HG03439 (cell line): ENCODE measurements at regions not wholly inside any gene's neighbourhood (a gene's known extent, or its start where the extent isn't known, plus 50 kb on each side); places are given as distances from the start of the nearest gene placed in this dataset.
"Not testable (repeated sequence)": the region's sequence is repeated elsewhere in the genome, so short reads cannot be mapped to it uniquely, and the experiment has no call there.

Source experiments
- ATAC-seq: cut with Tn5 transposase; IDR thresholded peaks from one replicate; pipeline ENCODE4 v1.9.1; 2021; ENCODE audit warnings: mild to moderate bottlenecking, moderate library complexity; ENCODE audit not compliant: unreplicated experiment

GRCh38 chr2:144131042-144131441 lies 388.9 kb downstream of the ZEB2 start:
- no peak for ATAC-seq

- no peak for ATAC-seq
These were observed 389.4 kb downstream of the ZEB2 start for GRCh38 chr2:144130551-144130950.

GRCh38 chr2:144128130-144128746 lies 391.7 kb downstream of the ZEB2 start:
- ATAC-seq: no peak

- ATAC-seq: no peak
These were observed 392.2 kb downstream of the ZEB2 start for GRCh38 chr2:144127693-144128092.

- ATAC-seq: no peak
These were observed 393.6 kb downstream of the ZEB2 start for GRCh38 chr2:144126302-144126701.

- ATAC-seq: no peak
These were observed 394.2 kb downstream of the ZEB2 start for GRCh38 chr2:144125751-144126150.

- no peak for ATAC-seq
These were observed 395.0 kb downstream of the ZEB2 start for GRCh38 chr2:144124882-144125281.

GRCh38 chr2:144120487-144120886 lies 399.4 kb downstream of the ZEB2 start:
- ATAC-seq: no peak

- no peak for ATAC-seq
These were observed 402.8 kb downstream of the ZEB2 start for GRCh38 chr2:144117086-144117485.

- ATAC-seq: no peak
These were observed 404.1 kb downstream of the ZEB2 start for GRCh38 chr2:144115739-144116291.

GRCh38 chr2:144114760-144115159 lies 405.2 kb downstream of the ZEB2 start:
- no peak for ATAC-seq

GRCh38 chr2:144111437-144111836 lies 408.5 kb downstream of the ZEB2 start:
- ATAC-seq: no peak

GRCh38 chr2:144106104-144106503 lies 413.8 kb downstream of the ZEB2 start:
- not testable (repeated sequence) for ATAC-seq

- no peak for ATAC-seq
These were observed 417.5 kb downstream of the ZEB2 start for GRCh38 chr2:144102386-144102785.

- peak; percentile 57 for ATAC-seq
These were observed 420.0 kb downstream of the ZEB2 start for GRCh38 chr2:144099780-144100377.

GRCh38 chr2:144099340-144099739 lies 420.6 kb downstream of the ZEB2 start:
- no peak for ATAC-seq

- ATAC-seq: peak; percentile 55
These were observed 422.3 kb downstream of the ZEB2 start for GRCh38 chr2:144097440-144098225.

GRCh38 chr2:144096531-144096930 lies 423.4 kb downstream of the ZEB2 start:
- no peak for ATAC-seq

GRCh38 chr2:144094408-144095151 lies 425.3 kb downstream of the ZEB2 start:
- ATAC-seq: no peak

- no peak for ATAC-seq
These were observed 428.3 kb downstream of the ZEB2 start for GRCh38 chr2:144091622-144092021.

GRCh38 chr2:144088863-144089262 lies 431.1 kb downstream of the ZEB2 start:
- ATAC-seq: no peak
